CD14-positive monocyte (primary cell): ENCODE measurements at regions not wholly inside any gene's neighbourhood (a gene's known extent, or its start where the extent isn't known, plus 50 kb on each side); places are given as distances from the start of the nearest gene placed in this dataset.
A peak's percentile ranks its signal among the peaks of the same experiment; 100 is the strongest.

Experiments
- DNase-seq, 3 donors: peaks; one replicate each; pipeline ENCODE4 v3.0.0-alpha.2; 2011 to 2022
- H2AFZ ChIP-seq: 2 replicates; pipeline ENCODE4 v1.6.0; 2012; ENCODE audit warnings: mild to moderate bottlenecking, low read depth, low read length, inconsistent platforms; ENCODE audit not compliant: insufficient read depth, poor library complexity, severe bottlenecking
- H3K27ac ChIP-seq, 2 donors: 1 replicate in 1 of 2; 2 replicates in 1 of 2; pipeline ENCODE4 v1.5.1; 2012 to 2013; ENCODE audit warnings: low read length in 2 of 2, control low read depth in 1 of 2, inconsistent platforms in 1 of 2, low read depth in 1 of 2, mild to moderate bottlenecking in 1 of 2
- H3K27me3 ChIP-seq, 2 donors: one replicate each; pipeline versions ENCODE4 v1.6.0 to v1.6.1; 2011 to 2013; ENCODE audit warnings: low read length in 2 of 2; ENCODE audit not compliant: control insufficient read depth in 2 of 2, insufficient read depth in 2 of 2
- H3K36me3 ChIP-seq, 2 donors: replicated peaks in 1 of 2; 1 replicate in 1 of 2; 2 replicates in 1 of 2; pipeline versions ENCODE4 v1.5.1 to v1.6.1; 2012 to 2013; ENCODE audit warnings: low read length in 2 of 2, control low read depth in 1 of 2, inconsistent platforms in 1 of 2, mild to moderate bottlenecking in 1 of 2; ENCODE audit not compliant: insufficient read depth in 2 of 2, control insufficient read depth in 1 of 2
- H3K4me1 ChIP-seq, 2 donors: 1 replicate in 1 of 2; 2 replicates in 1 of 2; pipeline versions ENCODE4 v1.5.1 to v1.6.1; 2012 to 2013; ENCODE audit warnings: low read length in 2 of 2, control low read depth in 1 of 2, inconsistent platforms in 1 of 2, mild to moderate bottlenecking in 1 of 2, moderate library complexity in 1 of 2; ENCODE audit not compliant: insufficient read depth in 2 of 2, control insufficient read depth in 1 of 2
- H3K4me2 ChIP-seq: replicated peaks from 2 replicates; pipeline ENCODE3; 2012; ENCODE audit warnings: low read length, moderate library complexity, mild to moderate bottlenecking; ENCODE audit not compliant: poor library complexity, severe bottlenecking; ENCODE audit errors: extremely low read depth
- H3K4me3 ChIP-seq, 3 experiments: fragments of 200-600 bp in 1 of 3; sonication (generic) in 1 of 3; replicated peaks in 1 of 3; 1 replicate in 2 of 3; 2 replicates in 1 of 3; pipeline ENCODE4 v1.5.1; 2011 to 2013; ENCODE audit warnings: low read length in 3 of 3, mild to moderate bottlenecking in 3 of 3, control low read depth in 2 of 3, low read depth in 2 of 3, inconsistent platforms in 1 of 3, moderate library complexity in 1 of 3
- H3K79me2 ChIP-seq: 2 replicates; pipeline ENCODE4 v1.6.0; 2012; ENCODE audit warnings: mild to moderate bottlenecking, control low read depth, inconsistent platforms, low read length, moderate library complexity; ENCODE audit not compliant: insufficient read depth
- H3K9ac ChIP-seq: 2 replicates; pipeline ENCODE4 v1.6.0; 2017; ENCODE audit warnings: low read length, mild to moderate bottlenecking; ENCODE audit not compliant: insufficient read depth, poor library complexity, severe bottlenecking
- H3K9me3 ChIP-seq, 2 donors: replicated peaks in 1 of 2; 1 replicate in 1 of 2; 2 replicates in 1 of 2; pipeline versions ENCODE4 v1.5.1 to v1.6.1; 2012 to 2013; ENCODE audit warnings: low read length in 2 of 2, control low read depth in 1 of 2; ENCODE audit not compliant: control insufficient read depth in 1 of 2, insufficient read depth in 1 of 2
- H4K20me1 ChIP-seq: 2 replicates; pipeline ENCODE4 v1.6.0; 2012; ENCODE audit warnings: mild to moderate bottlenecking, low read length, control low read depth, moderate library complexity; ENCODE audit not compliant: insufficient read depth
- H3K27ac Mint-ChIP-seq, 7 donors: one replicate each; pipeline ENCODE4 v1.8.0; 2020; ENCODE audit warnings: mild to moderate bottlenecking in 7 of 7, mixed read lengths in 7 of 7, moderate library complexity in 6 of 7, inconsistent platforms in 2 of 7
- H3K27me3 Mint-ChIP-seq, 3 donors: one replicate each; pipeline ENCODE4 v1.8.0; 2021 to 2022; ENCODE audit warnings: low read depth in 3 of 3, mild to moderate bottlenecking in 3 of 3, mixed read lengths in 3 of 3, moderate library complexity in 3 of 3, inconsistent platforms in 1 of 3
- H3K36me3 Mint-ChIP-seq, 2 donors: one replicate each; pipeline ENCODE4 v1.8.0; 2020; ENCODE audit warnings: mixed read lengths in 2 of 2, inconsistent platforms in 1 of 2, mild to moderate bottlenecking in 1 of 2
- H3K4me1 Mint-ChIP-seq: one replicate; pipeline ENCODE4 v1.8.0; 2020; ENCODE audit warnings: mild to moderate bottlenecking, mixed read lengths
- H3K4me3 Mint-ChIP-seq, 2 donors: one replicate each; pipeline ENCODE4 v1.8.0; 2020; ENCODE audit warnings: mild to moderate bottlenecking in 2 of 2, mixed read lengths in 2 of 2, moderate library complexity in 1 of 2
- H3K9me3 Mint-ChIP-seq, 7 donors: one replicate each; pipeline ENCODE4 v1.8.0; 2020 to 2022; ENCODE audit warnings: mixed read lengths in 7 of 7, mild to moderate bottlenecking in 6 of 7, moderate library complexity in 6 of 7, inconsistent platforms in 2 of 7
- WGBS: methylation state at CpG from one replicate; pipeline ENCODE4 v1.1.5; 2013; ENCODE audit warnings: missing lambda C conversion rate; ENCODE audit not compliant: insufficient coverage; 5-methylcytosine and 5-hydroxymethylcytosine counted together
- intact Hi-C, 2 donors: fragments of 100-400 bp; cut with micrococcal nuclease; formaldehyde crosslinking; loops; one replicate each; pipeline versions ENCODE4 v1.15.0 to v1.15.1; 2023
- TF ChIP-seq, protein P1 (sequence below): fragments of 200-600 bp; IDR thresholded peaks from one replicate; pipeline ENCODE4 v1.8.0; 2022; ENCODE audit warnings: antibody characterized with exemption, mild to moderate bottlenecking

- peaks cover 2 to 5% (median 4%) of the 10 kb centered on the region in 3 donors for H3K27me3 Mint-ChIP-seq
- 93% methylated on average over 2 of the region's 5 CpGs for WGBS
- Histone ChIP-seq H2AFZ (no peak overlapping the region), H4K20me1 (no peaks in the 10 kb centered on the region), H3K27me3 (no peaks in the 10 kb centered on the region), H3K36me3 (no peaks in the 10 kb centered on the region), H3K4me1 (peaks cover 19 to 26% of the 10 kb centered on the region in 2 donors), H3K4me3 (no peak overlapping the region), H3K9ac (no peak overlapping the region), H3K4me2 (no peak overlapping the region), H3K9me3 (no peaks in the 10 kb centered on the region), H3K27ac (no peak overlapping the region), H3K79me2 (no peaks in the 10 kb centered on the region)
- no peak for DNase-seq
- intact Hi-C loops: loop anchor here in 1 of 2 donors (10.0 kb wide), 1 partner anchor 370 kb away; no protein-coding TSS in a partner anchor
- TF ChIP-seq, protein P1, sequence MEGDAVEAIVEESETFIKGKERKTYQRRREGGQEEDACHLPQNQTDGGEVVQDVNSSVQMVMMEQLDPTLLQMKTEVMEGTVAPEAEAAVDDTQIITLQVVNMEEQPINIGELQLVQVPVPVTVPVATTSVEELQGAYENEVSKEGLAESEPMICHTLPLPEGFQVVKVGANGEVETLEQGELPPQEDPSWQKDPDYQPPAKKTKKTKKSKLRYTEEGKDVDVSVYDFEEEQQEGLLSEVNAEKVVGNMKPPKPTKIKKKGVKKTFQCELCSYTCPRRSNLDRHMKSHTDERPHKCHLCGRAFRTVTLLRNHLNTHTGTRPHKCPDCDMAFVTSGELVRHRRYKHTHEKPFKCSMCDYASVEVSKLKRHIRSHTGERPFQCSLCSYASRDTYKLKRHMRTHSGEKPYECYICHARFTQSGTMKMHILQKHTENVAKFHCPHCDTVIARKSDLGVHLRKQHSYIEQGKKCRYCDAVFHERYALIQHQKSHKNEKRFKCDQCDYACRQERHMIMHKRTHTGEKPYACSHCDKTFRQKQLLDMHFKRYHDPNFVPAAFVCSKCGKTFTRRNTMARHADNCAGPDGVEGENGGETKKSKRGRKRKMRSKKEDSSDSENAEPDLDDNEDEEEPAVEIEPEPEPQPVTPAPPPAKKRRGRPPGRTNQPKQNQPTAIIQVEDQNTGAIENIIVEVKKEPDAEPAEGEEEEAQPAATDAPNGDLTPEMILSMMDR: no peak
- H3K4me1 Mint-ChIP-seq: peaks cover 28% of the 10 kb centered on the region
- H3K36me3 Mint-ChIP-seq: no peaks in the 10 kb centered on the region
- peaks cover 0 to 3% (median 0%) of the 10 kb centered on the region in 7 donors for H3K9me3 Mint-ChIP-seq
- H3K27ac Mint-ChIP-seq: no peak overlapping the region
- no peak overlapping the region for H3K4me3 Mint-ChIP-seq
Measured at GRCh38 chr15:91704343-91704742, 149.2 kb upstream of the SLCO3A1 start.

DNA sequence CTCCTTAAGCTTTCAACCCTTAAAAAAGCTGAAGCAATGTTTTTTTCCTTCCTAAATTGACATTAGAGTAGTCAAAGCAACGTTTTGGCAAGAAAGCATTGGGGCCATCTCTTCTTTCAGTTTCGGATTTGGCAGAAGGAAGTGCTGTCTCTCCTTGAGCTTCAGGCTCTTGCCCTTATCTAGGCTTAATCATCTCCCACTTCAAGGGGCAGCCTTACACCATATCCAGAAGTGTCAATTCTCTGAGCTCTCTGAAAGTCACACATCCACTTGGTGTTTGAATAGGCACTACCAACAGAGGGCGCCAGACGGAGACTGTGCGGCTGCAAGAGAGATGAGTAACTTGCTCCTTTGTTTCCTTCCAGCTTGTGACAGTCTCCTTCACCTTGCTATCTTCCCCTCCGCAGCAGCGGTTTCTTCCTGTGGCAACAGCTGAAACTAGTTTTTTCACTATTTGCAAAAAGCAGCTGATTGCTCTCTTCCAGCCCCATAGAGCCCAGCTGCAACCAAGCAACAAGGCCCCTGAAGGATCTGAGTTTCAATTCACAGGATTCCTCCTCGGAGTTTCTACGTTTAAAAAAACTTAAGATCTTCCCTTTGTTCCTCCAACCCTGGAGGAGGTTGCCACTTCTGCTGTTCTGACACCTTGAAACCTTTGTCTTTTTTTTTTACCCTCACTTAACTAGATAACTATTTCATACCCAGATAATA, 147.0 kb upstream of the SLCO3A1 start:
- WGBS: 30% methylated on average over 5 of the region's 9 CpGs
- Histone ChIP-seq H3K4me1 (peaks cover 13 to 19% of the 10 kb centered on the region in 2 donors), H2AFZ (no peak overlapping the region), H4K20me1 (no peaks in the 10 kb centered on the region), H3K27ac (peak overlapping the region in 1 of 2 donors; percentile 3), H3K79me2 (no peaks in the 10 kb centered on the region), H3K27me3 (peaks cover 0 to 3% of the 10 kb centered on the region in 2 donors), H3K4me3 (no peak overlapping the region), H3K36me3 (no peaks in the 10 kb centered on the region), H3K9me3 (no peaks in the 10 kb centered on the region), H3K4me2 (peak overlapping the region; percentile 28), H3K9ac (no peak overlapping the region)
- Mint-ChIP-seq H3K4me3 (peak overlapping the region; percentile 16 to 75), H3K9me3 (peaks cover 0 to 4% (median 0%) of the 10 kb centered on the region in 7 donors), H3K27ac (peak overlapping the region in 5 of 7 donors; percentile 20 to 64 (median 50)), H3K4me1 (peaks cover 22% of the 10 kb centered on the region), H3K27me3 (peaks cover 6 to 7% (median 7%) of the 10 kb centered on the region in 3 donors), H3K36me3 (no peaks in the 10 kb centered on the region)
- peak; percentile 72 to 85 (median 74) for DNase-seq
- TF ChIP-seq, protein P1: peak; percentile 95
- intact Hi-C loops: loop anchor here in 1 of 2 donors (5.0 to 10.0 kb wide), 2 partner anchors 146 to 368 kb away; partner anchors contain the start of gene SLCO3A1
